B cell (primary cell): ENCODE measurements at regions not wholly inside any gene's neighbourhood (a gene's known extent, or its start where the extent isn't known, plus 50 kb on each side); places are given as distances from the start of the nearest gene placed in this dataset.
"Not testable (repeated sequence)": the region's sequence is repeated elsewhere in the genome, so short reads cannot be mapped to it uniquely, and the experiment has no call there.

ENCODE experiments used
- CTCF ChIP-seq: fragments of 200-600 bp; IDR thresholded peaks from one replicate; pipeline ENCODE4 v1.8.0; 2022; ENCODE audit warnings: antibody characterized with exemption, mild to moderate bottlenecking
- EZH2 ChIP-seq: IDR thresholded peaks from 2 replicates; pipeline ENCODE4 v1.6.1; 2012; ENCODE audit warnings: borderline replicate concordance, low read depth, mild to moderate bottlenecking, moderate library complexity, low read length; ENCODE audit not compliant: insufficient read depth, poor library complexity, severe bottlenecking

GRCh38 chr19:13632164-13632563 is 125.9 kb upstream of the CACNA1A start:
- not testable (repeated sequence) for TF ChIP-seq CTCF, EZH2
